OCI-M2 (cell line): ENCODE measurements at regions not wholly inside any gene's neighbourhood (a gene's known extent, or its start where the extent isn't known, plus 50 kb on each side); places are given as distances from the start of the nearest gene placed in this dataset.

Experiments used
- DNase-seq: peaks from one replicate; lab custom pipeline; 2025; ENCODE audit not compliant: unreplicated experiment; lab: John Stamatoyannopoulos, UW

- DNase-seq, result no peak
These were observed 191.5 kb upstream of the PARD3B start for GRCh38 chr2:204353823-204354222.

GRCh38 chr2:204354442-204354856 is 190.8 kb upstream of the PARD3B start:
- DNase-seq, result no peak

GRCh38 chr2:204355688-204356087 is 189.6 kb upstream of the PARD3B start:
- no peak for DNase-seq

GRCh38 chr2:204356151-204356641 is 189.1 kb upstream of the PARD3B start:
- no peak for DNase-seq

GRCh38 chr2:204357286-204357685 is 188.0 kb upstream of the PARD3B start:
- no peak for DNase-seq

GRCh38 chr2:204359076-204359475 is 186.2 kb upstream of the PARD3B start:
- DNase-seq, result no peak

- no peak for DNase-seq
These were observed 184.9 kb upstream of the PARD3B start for GRCh38 chr2:204360218-204361007.

- DNase-seq, result no peak
These were observed 183.5 kb upstream of the PARD3B start for GRCh38 chr2:204361738-204362137.

GRCh38 chr2:204362581-204362980 is 182.7 kb upstream of the PARD3B start:
- DNase-seq, result no peak

- DNase-seq, result no peak
These were observed 181.8 kb upstream of the PARD3B start for GRCh38 chr2:204363513-204363912.

- no peak for DNase-seq
These were observed 180.3 kb upstream of the PARD3B start for GRCh38 chr2:204364860-204365535.

- no peak for DNase-seq
These were observed 179.5 kb upstream of the PARD3B start for GRCh38 chr2:204365811-204366210.

- DNase-seq, result no peak
These were observed 177.8 kb upstream of the PARD3B start for GRCh38 chr2:204367466-204367865.

GRCh38 chr2:204370172-204370718 is 175.0 kb upstream of the PARD3B start:
- DNase-seq, result no peak

- no peak for DNase-seq
These were observed 171.3 kb upstream of the PARD3B start for GRCh38 chr2:204373942-204374341.

GRCh38 chr2:204380141-204380881 is 165.0 kb upstream of the PARD3B start:
- DNase-seq, result no peak

- DNase-seq, result no peak
These were observed 158.6 kb upstream of the PARD3B start for GRCh38 chr2:204386668-204387067.

GRCh38 chr2:204389120-204389519 is 156.2 kb upstream of the PARD3B start:
- DNase-seq, result no peak

- DNase-seq, result no peak
These were observed 155.4 kb upstream of the PARD3B start for GRCh38 chr2:204389856-204390255.

GRCh38 chr2:204395539-204395938 is 149.7 kb upstream of the PARD3B start:
- DNase-seq, result no peak

- DNase-seq, result no peak
These were observed 144.2 kb upstream of the PARD3B start for GRCh38 chr2:204401114-204401513.
